NCI-H1930 (cell line): ENCODE measurements at regions not wholly inside any gene's neighbourhood (a gene's known extent, or its start where the extent isn't known, plus 50 kb on each side); places are given as distances from the start of the nearest gene placed in this dataset.

Experiments used
- DNase-seq, 2 experiments: peaks; one replicate each; lab custom pipeline; 2025; lab: John Stamatoyannopoulos, UW

GRCh38 chr12:94062796-94063635 is 85.4 kb upstream of the PLXNC1 start:
- DNase-seq = no peak

- no peak for DNase-seq
Measured at GRCh38 chr12:94070520-94070919, 77.9 kb upstream of the PLXNC1 start.

DNA sequence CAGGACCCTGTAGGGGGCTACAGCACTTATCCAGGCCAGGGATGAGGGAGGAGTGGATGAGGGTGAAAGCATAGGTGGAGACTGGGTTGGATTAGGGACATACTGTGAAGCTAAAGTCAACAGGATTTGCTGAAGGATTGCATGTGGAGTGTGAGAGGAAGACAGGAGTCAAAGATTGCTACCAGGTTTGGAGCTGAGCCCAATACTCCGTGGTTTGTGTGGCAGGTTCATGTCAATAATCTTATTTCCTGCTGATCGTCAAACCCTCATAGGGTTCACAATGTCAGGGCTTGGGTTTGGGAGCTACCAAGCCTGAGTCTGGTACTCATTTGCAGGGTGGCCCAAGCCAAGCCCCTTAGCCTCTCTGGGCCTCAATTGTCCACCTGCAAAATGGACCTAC is 77.1 kb upstream of the PLXNC1 start:
- DNase-seq = no peak

DNA sequence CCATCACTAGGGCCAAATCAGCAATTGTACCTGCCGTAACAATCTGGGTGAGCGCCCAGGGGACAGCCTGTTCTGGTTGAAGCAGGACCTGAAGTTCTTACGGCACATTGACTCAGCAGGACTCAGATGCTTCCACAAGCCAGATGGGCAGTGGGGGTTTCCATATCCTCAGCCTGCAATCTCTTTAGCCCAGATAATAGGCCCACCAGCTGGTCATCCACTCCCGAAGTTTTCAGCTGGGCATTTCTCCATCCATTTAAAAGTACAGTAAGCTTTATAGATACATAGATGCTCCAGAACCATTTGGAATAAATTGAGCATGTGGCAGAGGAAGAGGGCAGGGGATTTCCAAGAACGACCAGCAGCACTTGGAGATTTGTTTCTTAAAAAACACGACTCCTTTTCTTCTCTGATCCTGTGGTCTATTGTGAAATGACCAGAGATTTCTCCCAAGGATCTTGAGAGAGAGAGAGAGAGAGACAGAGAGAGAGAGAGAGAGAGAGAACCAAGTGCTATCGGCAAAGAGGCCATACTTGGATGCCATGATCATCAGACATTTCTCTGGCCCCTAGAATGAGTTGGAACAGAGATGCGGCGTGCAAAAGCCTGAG is 74.8 kb upstream of the PLXNC1 start:
- no peak for DNase-seq

GRCh38 chr12:94074216-94074979 is 74.0 kb upstream of the PLXNC1 start:
- no peak for DNase-seq

- peak in 1 of 2 experiments; percentile 45 for DNase-seq
Measured at GRCh38 chr12:94074980-94075629, 73.3 kb upstream of the PLXNC1 start.

DNA sequence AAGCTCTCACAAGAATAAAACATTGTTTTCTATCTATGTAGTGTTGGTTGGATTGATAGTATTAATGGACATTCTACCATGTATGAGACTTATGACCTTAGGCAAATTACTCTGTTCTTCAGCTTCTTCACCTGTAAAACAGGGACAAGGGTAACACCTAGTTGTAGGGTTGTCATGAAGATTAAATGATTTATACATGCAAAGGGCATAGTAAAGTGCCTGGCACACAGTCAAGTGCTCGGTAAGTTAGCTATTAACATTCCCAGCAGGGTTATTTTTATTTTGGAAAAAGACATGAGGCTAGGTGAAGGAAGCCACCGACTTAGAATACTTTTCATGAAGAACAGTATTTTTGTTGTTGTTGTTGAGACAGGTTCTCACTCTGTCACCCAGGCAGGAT is 71.2 kb upstream of the PLXNC1 start:
- DNase-seq = no peak

GRCh38 chr12:94078138-94078723 is 70.1 kb upstream of the PLXNC1 start:
- DNase-seq = no peak

DNA sequence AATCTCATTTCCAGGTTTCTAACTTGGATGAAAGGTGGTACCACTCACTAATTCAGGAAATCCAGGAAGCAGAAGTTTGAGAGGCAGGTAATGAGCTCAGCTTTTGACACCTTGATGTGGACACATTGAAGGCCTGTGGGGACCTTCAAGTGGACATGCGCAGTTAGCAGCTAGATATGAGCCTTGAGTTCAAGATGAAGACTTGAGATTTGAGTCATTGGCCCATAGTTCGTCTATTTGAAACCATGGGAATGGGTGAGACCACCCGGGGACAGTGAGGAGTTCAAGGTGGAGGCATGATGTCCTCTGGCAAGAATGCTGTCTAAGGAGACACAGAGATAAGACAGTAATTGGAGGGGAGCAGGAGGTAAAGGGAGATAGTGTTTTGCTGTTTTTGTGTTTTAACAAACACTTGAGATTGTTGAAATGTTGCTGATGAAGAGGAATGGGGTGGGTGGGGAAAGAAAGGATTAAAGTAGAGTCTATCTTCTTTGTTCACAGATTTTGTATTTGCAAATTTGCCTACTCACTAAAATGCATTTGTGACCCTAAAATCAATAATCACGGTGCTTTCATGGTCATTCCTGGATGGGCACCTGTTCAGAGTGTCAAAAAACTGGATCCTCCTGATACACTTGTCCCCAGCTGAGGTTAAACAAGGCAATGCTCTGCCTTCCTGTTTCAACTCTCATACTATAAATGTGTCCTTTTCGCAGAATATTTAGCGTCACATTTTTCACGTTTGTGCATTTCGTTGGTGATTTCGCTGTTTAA is 69.5 kb upstream of the PLXNC1 start:
- no peak for DNase-seq

DNA sequence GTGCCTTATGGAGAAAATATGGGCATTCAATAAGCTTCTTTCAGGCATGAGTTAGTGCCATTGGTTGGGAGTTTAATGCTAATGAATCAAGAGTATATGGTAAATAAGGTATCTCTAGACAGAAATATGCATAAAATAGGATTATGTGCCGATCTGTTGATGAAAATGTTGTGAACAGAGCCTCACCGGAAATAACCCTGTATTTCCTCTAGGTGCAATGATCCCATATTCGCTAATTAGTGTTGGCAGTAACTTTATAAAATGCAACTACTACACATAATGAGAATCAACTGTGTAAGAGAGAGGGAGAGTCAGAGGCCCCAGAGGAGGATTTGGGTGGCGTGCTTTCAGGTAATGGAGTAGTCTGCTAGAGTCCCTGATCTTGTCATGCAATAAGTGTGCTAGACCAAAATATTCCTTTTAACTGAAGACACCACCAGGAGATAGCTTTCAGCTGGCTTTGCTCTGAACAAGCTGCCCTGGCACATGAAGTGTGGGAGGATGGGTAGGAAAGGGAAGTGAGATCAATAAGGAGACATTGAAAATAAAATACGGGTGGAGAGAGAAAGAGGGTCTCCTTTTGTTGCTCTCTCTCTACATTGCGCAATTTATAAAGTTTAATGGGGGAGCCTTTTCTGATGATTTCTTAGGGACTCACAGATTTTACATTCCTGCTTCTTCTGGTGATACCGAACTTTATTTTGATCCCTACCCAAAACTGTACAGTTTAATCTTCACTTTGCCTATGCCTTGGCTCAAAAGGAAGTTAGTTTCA is 68.6 kb upstream of the PLXNC1 start:
- no peak for DNase-seq

GRCh38 chr12:94080341-94081009 is 67.9 kb upstream of the PLXNC1 start:
- no peak for DNase-seq

DNA sequence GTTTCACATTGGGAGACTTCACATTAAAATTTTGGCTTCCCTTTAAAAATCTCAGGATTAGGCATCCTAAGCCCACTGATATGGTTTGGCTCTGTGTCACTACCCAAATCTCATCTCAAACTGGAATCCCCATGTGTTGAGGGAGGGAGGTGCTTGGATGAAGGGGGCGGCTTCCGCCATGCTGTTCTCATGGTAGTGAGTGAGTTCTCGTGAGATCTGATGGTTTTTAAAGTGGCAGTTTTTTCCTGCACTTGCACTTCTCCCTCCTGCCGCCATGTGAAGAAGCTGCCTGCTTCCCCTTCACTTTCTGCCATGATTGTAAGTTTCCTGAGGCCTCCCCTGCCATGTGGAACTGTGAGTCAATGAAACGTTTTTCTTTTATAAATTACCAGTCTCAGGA is 65.7 kb upstream of the PLXNC1 start:
- no peak for DNase-seq

DNA sequence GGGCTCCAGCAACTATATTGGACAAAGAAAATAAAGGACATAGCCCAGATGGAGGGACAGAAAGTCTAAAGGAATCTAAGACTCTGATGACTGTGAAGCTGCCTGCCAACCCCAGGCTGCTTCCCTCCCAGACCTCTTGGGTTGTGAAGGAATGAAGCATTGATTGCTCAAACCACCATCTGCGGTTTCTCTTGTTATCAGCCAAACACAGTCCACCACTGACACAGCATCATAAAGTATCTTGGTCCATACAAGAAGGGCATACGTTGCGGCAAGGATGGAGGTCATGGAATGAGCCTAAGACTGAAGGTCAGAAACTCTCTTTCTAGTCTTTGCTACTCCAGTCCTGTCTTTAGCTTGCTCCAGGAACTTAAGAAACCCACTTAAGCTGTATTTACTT is 58.5 kb upstream of the PLXNC1 start:
- DNase-seq = no peak

DNA sequence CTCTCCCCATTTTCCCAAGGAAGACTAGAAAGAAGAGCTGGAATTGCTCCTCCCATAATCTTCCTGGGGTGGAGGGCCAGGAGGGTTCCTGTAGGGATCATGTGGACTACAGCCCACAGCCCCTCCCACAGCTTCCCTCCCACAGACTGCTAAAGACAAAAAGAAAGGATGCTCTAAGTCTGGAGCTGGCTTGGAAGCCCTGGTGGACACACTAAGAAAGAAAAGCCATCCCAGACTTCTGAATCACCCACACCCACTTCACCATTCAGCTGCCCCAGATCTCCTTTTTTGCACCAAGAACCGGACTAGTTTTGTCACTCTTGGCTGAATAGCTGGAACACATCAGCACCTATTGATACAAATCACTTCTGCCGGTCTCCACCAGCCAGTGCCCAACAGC is 56.8 kb upstream of the PLXNC1 start:
- no peak for DNase-seq

GRCh38 chr12:94092516-94093241 is 55.7 kb upstream of the PLXNC1 start:
- no peak for DNase-seq

GRCh38 chr12:94094700-94095099 is 53.7 kb upstream of the PLXNC1 start:
- DNase-seq = no peak

GRCh38 chr12:94095618-94096017 is 52.8 kb upstream of the PLXNC1 start:
- DNase-seq = no peak

DNA sequence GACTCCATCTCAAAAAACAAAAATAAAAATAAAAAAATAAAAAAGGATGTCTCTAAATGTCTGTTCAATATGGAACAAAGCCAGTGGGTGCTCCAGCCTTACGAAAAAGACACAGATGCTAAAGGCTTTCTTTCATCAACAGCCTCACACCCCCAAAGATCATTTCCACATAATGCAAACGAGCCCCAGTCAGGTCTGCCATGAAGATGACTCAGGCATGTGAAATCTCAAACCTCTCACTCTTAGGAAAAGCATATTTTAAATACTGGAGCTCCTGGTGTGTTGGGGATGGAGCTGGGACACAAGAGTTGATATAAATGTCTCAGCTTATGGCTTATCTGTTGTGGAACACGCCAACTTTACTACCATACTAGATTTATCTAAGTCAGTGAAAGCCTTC is 49.9 kb upstream of the PLXNC1 start:
- no peak for DNase-seq
